ENCODE measurements at regions not wholly inside any gene's neighbourhood (a gene's known extent, or its start where the extent isn't known, plus 50 kb on each side); places are given as distances from the start of the nearest gene placed in this dataset.

DNA sequence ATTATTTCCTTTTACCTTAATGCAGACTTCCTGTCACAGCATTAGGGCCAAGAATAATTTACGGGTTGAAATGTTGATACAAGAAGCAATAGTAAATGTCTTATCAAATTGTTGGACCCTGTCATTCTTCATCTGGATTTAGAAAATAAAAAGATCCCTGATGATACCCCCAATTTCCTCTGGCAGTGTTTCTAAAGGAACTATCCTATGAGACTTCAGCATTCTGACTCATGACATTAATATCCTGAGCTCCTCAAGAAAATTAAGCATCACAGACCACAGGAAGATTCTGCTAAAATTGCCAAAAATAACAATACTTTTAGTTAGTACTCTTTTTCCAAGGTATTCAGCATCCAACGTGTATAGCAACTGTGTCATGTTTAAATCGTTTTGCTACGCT lies 490.5 kb upstream of the ANKRD30A start:
- no peak for DNase-seq (ENCODE audit: low read depth, low spot score)

DNA sequence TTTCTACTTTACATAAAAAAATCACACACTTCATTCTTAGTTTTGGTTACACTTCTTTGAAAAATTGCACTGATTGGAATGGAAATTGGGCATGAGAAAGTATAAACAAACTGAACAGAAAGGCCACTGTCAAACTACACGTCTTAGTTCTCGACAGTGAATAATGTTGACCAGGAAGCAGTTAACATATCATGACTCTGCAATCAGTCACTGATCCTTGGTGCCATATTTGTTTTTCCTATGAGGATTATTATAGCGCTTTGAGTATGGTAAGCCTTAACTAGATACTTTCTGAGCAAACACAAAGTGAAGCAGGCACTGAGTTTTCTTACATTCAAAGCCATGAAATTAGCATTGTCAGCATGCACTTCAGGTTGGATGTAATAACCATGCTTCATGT lies 495.1 kb upstream of the ANKRD30A start:
- no peak for DNase-seq (ENCODE audit: low read depth, low spot score)

DNA sequence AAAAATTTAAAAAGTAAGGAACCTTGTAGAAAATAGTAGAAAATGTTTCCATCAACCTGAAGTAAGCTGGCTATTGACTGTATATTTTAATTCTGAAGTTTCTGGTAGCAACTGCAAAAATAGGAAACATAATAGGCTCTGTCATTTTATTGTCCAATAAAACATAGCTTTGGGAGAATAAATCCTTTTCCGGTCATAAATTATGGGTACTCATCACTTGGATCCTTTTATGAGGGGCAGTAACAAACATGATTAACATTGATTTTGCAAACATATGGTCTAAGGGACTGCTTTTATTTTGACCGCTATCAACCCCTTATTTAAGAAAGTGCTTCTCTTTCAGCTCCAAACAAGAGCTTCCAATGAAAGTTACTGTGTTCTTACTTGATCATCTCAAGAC lies 495.9 kb upstream of the ANKRD30A start:
- DNase-seq (ENCODE audit: low read depth, low spot score) = no peak

DNA sequence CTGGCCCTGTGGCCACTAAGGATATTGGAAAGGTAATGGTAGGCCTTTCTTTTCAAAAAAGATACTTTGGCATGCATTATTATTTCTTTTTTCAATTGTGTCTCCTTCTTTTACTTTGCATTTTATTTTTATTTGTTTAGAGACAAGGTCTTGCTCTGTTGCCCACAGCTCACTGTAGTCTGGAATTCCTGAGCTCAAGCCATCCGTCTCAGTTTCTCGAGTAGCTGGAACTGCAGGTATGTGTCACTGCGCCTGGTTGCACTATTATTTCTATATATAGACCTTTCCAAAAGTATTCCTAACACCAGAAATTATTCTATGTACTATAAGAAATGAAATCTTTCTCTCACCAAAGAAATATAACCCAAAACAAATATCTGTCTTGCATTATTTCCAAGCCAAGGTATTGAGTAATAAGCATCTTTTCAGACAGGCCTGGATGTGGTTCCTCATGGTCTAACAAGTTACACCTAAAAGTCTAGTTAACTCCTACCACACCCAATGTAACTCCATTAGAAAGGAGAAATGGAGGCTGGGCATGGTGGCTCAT lies 500.8 kb upstream of the ANKRD30A start:
- no peak for DNase-seq (ENCODE audit: low read depth, low spot score)

DNA sequence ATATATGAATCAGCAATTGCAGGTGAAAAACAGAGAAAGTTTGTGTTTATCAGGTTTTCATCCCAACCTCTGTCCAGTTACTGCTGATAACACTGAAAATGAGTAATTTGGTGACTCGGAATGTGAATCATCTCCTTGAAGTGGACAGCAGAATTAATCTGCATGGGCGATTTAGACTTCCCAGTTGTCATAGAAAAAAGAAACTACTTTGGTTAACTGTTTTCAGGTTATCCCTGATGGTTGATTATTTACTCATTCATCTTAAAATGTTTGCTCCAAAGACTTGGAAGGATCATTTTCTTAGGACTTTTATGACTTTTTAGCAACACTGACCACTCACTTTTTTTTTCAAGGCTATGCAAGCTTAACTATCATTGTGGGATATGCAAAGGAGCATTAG lies 504.1 kb upstream of the ANKRD30A start:
- DNase-seq (ENCODE audit: low read depth, low spot score) = no peak

DNA sequence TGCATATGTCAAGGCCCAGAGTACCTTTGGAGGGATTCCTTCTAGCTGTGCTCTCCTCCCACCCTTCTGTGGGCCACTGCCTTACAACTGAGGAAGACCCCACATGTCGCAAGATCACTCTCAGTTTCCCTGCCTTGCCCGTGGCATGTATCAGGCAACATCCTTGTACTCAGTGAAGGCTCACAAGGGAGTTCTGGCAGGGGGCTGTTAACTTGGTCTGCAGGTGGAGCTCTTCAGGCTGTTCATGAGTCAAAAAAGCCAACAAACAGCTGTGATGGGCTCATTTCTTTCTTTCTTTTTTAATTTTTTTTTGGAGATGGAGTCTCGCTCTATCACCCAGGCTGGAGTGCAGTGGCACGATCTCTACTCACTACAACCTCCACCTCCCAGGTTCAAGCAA lies 513.0 kb upstream of the ANKRD30A start:
- no peak for DNase-seq (ENCODE audit: low read depth, low spot score)

DNA sequence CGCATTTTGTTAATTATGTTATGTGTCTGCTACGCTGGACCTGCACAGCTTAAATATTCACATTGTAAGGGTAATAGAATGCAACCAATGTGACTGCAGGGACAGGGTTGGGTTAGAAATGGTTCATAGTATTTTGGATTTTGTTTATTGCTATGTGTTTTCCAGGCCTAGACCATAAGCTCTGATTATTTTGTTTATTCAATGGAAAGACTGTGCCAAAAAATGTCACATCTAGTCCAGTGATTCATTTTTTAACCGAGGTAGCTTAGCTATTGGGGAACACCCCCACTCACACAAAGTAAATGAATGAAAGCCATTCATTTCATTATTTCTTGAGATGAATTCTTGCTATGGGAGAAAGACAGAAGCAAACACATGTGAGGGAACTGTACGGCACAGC lies 516.5 kb upstream of the ANKRD30A start:
- no peak for DNase-seq (ENCODE audit: low read depth, low spot score)

DNA sequence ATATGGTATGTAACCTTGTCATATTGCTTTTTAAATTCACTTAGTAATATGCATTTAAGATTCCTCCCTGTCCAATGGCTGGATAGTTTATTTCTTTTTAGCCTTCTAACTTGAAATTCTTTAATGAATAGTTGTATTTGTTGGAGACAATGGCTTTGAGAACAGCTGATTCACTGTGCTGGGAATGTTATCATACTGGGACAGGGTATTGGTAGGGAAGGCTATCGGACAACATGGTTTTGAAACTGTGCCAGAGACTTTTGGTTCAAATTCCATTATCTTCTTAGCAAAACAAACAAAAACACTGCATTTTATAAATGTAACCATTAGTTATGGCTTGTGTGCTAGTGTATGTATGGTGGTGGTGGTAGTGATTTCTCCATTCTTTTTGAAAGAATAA lies 517.1 kb upstream of the ANKRD30A start:
- peak; percentile 10 for DNase-seq (ENCODE audit: low read depth, low spot score)

DNA sequence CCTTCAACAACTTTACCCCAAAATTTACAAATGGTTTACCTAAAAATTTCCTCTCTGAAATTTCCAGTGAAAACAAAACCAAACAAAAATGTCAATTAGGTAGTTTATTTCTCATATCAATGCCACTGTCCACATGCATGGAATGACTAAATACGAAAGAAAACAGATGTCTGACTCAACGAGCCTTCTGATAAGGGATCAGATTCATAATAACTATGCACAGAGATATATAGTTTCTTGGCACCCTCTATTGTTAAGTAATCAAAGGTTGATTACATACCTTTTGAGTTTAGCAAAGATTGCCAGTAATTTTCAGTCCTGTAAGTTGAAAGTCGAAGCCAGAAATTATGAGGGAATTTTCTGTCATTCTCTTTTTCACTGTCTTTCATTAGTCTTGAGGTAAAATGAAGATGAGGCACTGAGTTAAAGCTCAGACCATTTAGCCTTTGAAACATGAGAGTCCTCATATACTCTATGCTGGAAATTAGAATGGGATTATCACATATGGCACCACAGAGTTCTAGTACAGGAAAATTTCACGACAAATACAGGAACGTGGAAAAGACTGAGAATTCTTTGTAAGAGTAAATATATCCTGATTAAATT lies 519.1 kb upstream of the ANKRD30A start:
- no peak for DNase-seq (ENCODE audit: low read depth, low spot score)

DNA sequence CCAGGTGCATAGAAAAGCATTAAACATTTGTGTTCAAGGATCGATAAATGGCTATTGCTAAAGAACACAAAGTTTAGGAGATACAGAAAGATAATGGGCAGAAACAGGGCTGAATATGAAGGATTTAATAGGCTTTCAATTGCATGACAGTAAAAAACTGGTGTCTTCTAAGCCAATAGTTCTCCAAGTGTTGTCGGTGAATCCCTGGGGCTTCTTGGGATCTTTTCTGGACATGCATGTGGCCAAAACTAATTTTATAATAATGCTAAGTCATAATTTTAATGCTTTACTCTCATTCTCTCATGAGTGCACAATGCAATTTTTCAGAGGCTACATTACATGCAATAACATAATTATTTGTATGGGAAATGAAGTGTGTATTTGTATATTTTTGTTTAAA lies 521.1 kb upstream of the ANKRD30A start:
- no peak for DNase-seq (ENCODE audit: low read depth, low spot score)

DNA sequence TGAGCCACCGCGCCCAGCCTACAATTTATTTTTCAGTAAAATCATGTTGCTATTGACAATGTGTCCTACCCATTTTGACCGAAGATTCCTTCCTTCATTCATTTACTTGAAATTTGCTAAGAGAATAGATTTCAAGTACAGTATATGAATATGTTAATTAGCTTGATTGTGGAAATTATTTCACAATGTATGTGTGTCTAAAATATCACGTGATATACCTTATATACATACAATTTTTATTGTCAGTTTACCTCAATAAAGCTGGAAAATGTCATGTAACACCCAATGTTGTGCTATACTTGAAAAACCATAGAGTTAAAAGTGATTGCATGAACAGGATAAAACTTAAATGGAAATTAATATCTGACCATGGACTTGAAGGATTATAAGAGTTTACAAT lies 521.7 kb upstream of the ANKRD30A start:
- no peak for DNase-seq (ENCODE audit: low read depth, low spot score)

DNA sequence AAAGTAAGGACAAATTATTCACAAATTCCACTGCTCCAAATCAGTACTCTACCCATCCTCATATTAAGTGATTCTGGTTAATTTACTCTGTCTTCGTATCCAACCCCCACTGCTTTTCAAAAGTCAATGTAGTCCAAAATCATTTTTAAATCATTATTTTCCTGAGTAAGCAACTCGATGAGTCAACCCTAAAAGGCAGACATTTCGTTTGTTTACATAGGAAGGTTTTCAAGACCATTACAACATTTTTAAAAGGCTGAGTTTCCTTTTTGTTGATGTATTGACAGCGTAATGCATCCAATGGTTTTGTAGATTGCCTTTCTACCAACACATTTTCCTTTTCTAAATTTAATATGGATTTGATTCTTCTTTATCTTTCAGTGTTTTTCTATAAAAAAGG lies 523.0 kb upstream of the ANKRD30A start:
- DNase-seq (ENCODE audit: low read depth, low spot score) = peak; percentile 40

DNA sequence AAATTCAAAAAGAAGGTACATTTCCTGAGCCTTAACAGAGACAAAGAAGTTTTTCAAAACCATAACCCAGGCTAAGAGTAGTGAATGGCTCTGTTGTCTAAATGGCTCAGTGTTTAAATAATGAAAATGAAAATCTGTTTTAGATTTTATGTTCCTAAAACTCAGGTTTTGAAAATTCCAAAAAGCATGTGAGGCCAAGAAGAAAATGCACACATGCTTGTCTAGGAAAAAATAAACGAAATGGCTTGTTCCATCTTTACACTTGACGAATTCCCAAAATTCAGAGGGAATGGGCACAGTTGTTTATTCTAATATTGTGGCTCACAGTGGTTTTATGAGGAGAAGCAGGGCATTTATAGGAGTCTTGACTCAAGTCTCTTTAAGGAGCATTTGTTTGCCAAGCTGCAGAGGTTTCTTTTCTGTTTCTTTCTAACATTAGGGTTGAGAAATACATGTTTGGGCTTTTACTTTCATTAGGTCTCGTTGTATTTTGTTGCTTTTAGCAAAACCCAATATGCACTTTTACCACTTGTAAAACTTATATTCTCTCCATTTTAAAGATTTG lies 527.6 kb upstream of the ANKRD30A start:
- DNase-seq (ENCODE audit: low read depth, low spot score) = no peak

DNA sequence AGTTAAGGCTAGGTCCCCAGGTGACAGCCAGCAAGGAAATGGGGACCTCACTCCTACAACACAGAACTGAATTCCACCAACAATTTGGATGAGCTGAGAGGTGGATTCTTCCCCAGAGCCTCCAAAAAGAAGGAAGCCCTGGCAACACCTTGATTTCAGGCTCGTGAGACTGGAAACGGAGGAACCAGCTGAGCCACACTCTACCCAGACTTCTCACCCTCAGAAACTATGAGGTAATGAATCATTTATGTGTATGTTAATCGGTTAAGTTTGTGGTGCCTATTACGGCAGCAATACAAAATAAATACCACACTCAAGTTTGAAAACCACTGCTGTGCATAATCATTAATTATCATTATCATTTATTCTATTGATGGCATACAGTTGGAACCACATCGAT lies 532.4 kb upstream of the ANKRD30A start:
- no peak for DNase-seq (ENCODE audit: low read depth, low spot score)

DNA sequence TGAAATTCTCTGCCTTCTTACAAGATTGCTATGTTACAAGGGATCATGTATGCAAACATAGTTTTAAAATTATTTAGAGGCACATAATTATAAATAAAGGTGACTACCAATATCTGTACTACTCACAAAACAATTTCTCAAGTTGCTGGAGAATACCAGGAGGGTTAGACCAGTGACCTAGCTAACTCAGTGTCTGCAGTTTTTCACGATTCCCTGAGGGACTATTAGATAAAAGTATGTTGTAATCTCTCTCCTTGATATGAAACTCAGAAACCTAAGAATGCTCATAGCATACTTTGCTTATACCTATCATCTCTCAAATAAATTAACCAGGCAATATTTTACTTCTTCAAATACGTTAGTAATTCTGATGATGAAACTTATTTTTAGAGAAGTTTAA lies 534.0 kb upstream of the ANKRD30A start:
- DNase-seq (ENCODE audit: low read depth, low spot score) = no peak

DNA sequence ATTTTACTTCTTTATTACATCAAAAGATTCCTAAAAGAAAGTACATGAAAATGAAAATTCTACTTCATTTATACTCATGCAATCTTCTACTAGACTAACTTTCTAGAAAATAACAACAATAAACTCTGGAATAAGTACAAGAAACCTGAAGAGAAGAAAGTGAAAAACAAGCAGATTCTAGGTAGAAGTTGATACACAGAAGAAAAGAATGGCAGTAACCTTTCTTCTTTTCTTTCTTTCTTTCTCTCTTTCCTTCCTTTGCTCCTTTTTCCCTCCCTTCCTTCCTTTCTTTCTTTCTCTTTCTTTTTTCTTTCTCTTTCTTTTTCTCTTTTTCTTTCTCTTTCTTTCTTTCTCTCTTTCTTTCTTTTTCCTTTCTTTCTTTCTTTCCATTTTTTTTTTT lies 541.7 kb upstream of the ANKRD30A start:
- DNase-seq (ENCODE audit: low read depth, low spot score) = no peak

DNA sequence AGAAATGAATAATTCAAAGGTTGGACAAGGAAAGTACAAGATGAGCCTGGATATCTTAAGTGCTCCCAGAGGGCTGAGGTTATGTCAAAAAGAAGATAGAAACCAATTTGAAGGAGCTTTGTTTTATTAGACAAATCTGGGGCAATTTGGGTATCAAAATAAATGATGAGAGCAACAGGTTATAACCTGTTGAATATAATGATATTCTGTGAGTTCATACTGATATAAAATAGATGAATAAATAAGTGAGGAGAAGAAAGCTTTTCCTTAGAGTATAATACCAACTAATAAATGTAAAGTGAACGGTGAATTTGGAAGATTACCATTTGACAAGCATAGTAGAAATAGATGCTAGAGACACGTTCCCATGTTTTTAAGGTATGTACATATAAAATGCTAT lies 544.2 kb upstream of the ANKRD30A start:
- no peak for DNase-seq (ENCODE audit: low read depth, low spot score)

DNA sequence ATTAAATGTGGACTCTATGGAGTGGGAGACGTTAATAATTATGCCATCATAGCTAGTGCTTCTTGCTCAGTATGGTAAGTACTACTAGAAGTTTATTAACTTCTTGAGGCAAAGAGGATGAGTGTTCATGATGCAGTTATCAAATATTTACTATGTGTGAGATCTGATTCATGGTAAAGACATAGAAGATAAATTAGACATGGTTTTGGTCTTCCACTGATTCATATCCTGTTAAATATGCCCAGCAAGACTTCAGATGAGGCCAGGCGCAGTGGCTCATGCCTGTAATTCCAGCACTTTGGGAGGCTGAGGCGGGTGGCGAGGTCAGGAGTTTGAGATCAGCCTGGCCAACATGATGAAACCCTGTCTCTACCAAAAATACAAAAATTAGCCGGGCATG lies 547.1 kb upstream of the ANKRD30A start:
- DNase-seq (ENCODE audit: low read depth, low spot score) = no peak

DNA sequence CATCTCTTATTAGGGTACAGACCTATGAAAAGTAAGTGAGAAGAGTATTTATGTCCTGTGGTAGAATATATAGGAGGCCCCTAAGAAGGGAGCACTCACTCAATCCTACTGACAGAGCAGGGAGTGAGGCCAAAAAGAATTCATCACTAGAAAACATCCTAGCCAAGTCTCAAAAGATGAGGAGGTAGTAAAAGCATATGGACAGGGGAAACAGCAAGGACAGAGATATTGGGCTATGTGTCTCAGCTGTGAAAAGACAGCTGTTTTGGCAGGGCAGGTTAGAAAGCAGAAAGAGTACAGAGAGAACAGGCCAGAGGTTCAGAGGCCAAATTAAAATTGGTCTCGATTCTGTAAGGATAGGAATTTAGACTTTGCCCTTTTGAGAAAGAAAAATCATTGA lies 548.3 kb upstream of the ANKRD30A start:
- DNase-seq (ENCODE audit: low read depth, low spot score) = no peak

DNA sequence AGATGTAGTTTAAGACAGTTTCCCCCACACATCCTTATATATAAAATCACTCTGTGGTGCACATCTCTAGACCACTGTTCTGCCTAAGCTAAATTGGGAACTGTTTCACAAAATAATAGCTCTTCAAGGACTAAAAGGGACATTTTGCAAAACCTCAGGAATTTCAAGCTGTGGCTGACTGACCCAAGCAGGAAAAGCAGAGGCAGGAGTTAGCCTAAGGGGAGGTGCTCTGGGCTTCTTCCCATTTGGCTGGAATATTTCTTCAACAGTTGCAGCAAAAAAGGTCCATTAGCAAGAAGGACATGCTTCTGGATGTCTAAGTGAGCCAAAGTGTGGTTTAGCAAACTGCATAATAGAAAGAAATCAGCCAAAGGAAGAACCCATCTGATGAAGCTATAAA lies 551.2 kb upstream of the ANKRD30A start:
- DNase-seq (ENCODE audit: low read depth, low spot score) = no peak

DNA sequence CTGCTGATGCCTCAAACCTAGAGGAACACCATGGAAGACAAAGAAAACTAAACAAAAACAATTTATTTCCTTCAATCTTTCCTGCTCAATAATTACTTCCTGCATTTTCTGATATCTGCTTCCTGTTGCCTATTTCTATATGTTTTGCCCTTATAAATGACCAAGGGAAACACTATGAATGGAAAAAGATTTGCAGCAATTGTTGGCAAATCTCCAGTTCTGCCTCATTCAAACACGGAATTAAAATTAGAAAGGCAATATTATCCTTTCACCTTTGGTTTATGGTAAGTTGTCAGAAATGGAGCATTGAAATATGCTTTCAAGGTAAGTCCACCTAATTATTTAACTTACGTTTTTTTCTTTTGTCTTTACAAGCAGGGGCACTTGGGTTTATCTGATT lies 552.2 kb upstream of the ANKRD30A start:
- no peak for DNase-seq (ENCODE audit: low read depth, low spot score)

DNA sequence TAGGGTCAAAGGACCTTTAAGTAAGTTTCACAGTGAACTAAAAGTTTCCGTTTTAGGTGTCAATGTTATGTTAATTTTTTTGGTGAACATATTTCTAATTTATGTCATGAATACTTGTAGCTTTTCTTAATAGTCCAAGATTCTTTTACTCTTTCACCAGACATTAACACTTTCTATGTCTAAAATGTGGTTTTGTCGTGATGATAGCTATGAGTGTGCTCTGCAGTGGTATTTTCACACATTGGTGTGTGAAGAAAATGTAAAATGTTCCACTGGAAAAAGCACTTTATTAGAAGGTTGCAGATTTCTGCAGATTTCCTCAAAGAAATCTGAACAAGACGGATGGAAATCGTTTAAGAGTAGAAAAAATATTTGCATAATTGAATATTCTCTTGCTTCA lies 561.0 kb upstream of the ANKRD30A start:
- DNase-seq (ENCODE audit: low read depth, low spot score) = no peak

DNA sequence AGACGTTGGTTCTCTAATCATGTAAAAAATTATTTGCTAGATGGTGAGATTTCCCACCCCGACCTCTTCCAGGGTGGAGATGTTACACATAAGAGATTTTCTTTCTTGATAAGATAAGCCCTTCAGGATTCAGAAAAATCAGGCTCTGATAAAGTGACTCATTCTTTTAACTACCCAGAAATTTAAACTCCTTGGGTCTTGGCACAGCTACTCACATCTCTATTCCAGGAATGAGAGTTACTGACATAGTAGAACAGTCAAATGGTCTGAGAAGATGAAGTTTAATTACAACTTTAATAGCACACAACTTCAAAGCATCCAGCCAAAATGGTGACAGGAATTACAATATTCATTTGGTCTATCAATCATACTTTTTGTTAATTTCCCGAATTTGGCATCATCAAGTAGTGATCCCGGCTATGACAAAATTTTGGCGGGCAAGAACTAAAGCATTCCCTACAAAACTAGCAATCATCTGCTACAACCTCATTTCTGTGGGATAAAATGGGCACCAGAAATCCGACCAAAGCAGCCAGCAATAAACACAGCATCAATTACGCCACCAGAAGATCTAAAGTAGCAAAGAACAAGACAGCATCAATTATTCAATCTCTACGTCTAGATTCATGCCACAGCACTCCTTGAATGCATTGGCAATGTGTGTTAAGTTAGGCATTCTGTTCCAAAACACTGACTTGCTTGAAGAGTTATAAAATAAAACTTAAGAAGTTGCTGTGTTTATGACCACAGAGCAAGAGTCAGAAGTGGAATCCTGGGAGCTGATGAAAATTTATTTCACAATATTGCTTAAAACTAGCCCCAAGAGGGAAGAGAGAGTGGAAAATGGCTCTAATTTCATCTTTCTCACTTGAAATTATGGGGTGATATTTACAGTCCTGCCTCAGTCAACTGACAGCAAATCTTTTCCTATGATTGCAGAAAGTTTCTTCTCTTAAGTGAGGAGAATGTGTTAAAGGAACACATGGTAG lies 565.7 kb upstream of the ANKRD30A start:
- no peak for DNase-seq (ENCODE audit: low read depth, low spot score)

Measured in brain pericyte (primary cell).